ENCODE measurements at regions not wholly inside any gene's neighbourhood (a gene's known extent, or its start where the extent isn't known, plus 50 kb on each side); places are given as distances from the start of the nearest gene placed in this dataset.

DNA sequence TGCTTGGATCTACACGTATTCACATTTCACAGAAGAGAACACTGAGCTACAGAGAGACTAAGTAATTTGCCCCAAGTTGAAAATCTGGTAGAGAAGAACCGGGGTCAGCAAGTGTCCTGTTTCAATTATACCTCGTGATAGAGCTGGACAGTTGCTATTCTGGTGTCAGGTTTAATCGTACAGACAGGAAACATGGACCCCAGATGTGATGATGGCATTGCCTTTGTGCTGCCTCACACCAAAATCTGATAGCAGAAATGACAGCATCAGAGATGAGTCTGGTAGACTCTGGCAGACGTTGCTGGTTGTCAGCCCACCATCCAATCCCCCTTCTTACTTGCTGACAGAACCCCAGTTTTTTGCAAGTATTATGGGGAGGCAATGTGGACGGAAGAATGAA is 112.1 kb upstream of the FOXF1 start:
- WGBS (ENCODE audit: missing lambda C conversion rate) = 4% methylated on average over 6 of the region's 6 CpGs
- DNase-seq (ENCODE audit: low read depth in 1 of 2, low spot score in 1 of 2) (no peak), FAIRE-seq (no peak), ATAC-seq (no peak)
- POLR2A ChIA-PET = no interaction called here
- no peak for TF ChIP-seq JUNB (IDR thresholded peaks at IDR 0.05)
- no peak for TF ChIP-seq PHF8 (IDR thresholded peaks at IDR 0.05; ENCODE audit: borderline replicate concordance, low read depth)
- no peak for TF ChIP-seq RARB (CRISPR knock-in tag; IDR thresholded peaks at IDR 0.05)
- TF ChIP-seq, protein P1, sequence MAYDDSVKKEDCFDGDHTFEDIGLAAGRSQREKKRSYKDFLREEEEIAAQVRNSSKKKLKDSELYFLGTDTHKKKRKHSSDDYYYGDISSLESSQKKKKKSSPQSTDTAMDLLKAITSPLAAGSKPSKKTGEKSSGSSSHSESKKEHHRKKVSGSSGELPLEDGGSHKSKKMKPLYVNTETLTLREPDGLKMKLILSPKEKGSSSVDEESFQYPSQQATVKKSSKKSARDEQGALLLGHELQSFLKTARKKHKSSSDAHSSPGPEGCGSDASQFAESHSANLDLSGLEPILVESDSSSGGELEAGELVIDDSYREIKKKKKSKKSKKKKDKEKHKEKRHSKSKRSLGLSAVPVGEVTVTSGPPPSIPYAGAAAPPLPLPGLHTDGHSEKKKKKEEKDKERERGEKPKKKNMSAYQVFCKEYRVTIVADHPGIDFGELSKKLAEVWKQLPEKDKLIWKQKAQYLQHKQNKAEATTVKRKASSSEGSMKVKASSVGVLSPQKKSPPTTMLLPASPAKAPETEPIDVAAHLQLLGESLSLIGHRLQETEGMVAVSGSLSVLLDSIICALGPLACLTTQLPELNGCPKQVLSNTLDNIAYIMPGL (CRISPR knock-in tag; IDR thresholded peaks at IDR 0.05; ENCODE audit: borderline replicate concordance) = no peak
- TF ChIP-seq, protein P2, sequence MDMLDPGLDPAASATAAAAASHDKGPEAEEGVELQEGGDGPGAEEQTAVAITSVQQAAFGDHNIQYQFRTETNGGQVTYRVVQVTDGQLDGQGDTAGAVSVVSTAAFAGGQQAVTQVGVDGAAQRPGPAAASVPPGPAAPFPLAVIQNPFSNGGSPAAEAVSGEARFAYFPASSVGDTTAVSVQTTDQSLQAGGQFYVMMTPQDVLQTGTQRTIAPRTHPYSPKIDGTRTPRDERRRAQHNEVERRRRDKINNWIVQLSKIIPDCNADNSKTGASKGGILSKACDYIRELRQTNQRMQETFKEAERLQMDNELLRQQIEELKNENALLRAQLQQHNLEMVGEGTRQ (IDR thresholded peaks at IDR 0.05) = no peak
- no peak for TF ChIP-seq JUN (IDR thresholded peaks at IDR 0.05)
- TF ChIP-seq POLR2AphosphoS2 (conservative IDR thresholded peaks at IDR 0.05; ENCODE audit: low read length) = no peak
- no peak for TF ChIP-seq ZFP36 (IDR thresholded peaks at IDR 0.05; ENCODE audit: borderline replicate concordance, partially characterized antibody)
- TF ChIP-seq POLR2A (IDR thresholded peaks at IDR 0.05; ENCODE audit: low read length) = no peak
- TF ChIP-seq RNF2 (IDR thresholded peaks at IDR 0.05; ENCODE audit: borderline replicate concordance, low read depth) = no peak
- TF ChIP-seq, protein P3, sequence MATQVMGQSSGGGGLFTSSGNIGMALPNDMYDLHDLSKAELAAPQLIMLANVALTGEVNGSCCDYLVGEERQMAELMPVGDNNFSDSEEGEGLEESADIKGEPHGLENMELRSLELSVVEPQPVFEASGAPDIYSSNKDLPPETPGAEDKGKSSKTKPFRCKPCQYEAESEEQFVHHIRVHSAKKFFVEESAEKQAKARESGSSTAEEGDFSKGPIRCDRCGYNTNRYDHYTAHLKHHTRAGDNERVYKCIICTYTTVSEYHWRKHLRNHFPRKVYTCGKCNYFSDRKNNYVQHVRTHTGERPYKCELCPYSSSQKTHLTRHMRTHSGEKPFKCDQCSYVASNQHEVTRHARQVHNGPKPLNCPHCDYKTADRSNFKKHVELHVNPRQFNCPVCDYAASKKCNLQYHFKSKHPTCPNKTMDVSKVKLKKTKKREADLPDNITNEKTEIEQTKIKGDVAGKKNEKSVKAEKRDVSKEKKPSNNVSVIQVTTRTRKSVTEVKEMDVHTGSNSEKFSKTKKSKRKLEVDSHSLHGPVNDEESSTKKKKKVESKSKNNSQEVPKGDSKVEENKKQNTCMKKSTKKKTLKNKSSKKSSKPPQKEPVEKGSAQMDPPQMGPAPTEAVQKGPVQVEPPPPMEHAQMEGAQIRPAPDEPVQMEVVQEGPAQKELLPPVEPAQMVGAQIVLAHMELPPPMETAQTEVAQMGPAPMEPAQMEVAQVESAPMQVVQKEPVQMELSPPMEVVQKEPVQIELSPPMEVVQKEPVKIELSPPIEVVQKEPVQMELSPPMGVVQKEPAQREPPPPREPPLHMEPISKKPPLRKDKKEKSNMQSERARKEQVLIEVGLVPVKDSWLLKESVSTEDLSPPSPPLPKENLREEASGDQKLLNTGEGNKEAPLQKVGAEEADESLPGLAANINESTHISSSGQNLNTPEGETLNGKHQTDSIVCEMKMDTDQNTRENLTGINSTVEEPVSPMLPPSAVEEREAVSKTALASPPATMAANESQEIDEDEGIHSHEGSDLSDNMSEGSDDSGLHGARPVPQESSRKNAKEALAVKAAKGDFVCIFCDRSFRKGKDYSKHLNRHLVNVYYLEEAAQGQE (IDR thresholded peaks at IDR 0.05) = no peak
- TF ChIP-seq, protein P4, sequence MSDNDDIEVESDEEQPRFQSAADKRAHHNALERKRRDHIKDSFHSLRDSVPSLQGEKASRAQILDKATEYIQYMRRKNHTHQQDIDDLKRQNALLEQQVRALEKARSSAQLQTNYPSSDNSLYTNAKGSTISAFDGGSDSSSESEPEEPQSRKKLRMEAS (IDR thresholded peaks at IDR 0.05) = no peak
- no peak for TF ChIP-seq BHLHE40 (IDR thresholded peaks at IDR 0.05; ENCODE audit: low read depth, low read length)
- no peak for TF ChIP-seq HOXB5 (CRISPR knock-in tag; IDR thresholded peaks at IDR 0.05)
- TF ChIP-seq FOSL2 (IDR thresholded peaks at IDR 0.05) = no peak
- no peak for TF ChIP-seq FOSL2 (CRISPR knock-in tag; IDR thresholded peaks at IDR 0.05)
- no peak for TF ChIP-seq CEBPB (IDR thresholded peaks at IDR 0.05)
- TF ChIP-seq CHD4 (IDR thresholded peaks at IDR 0.05; ENCODE audit: borderline replicate concordance) = no peak
- no peak for TF ChIP-seq HEYL (CRISPR knock-in tag; IDR thresholded peaks at IDR 0.05)
- no peak for TF ChIP-seq SMC3 (IDR thresholded peaks at IDR 0.05)
- Histone ChIP-seq H3K4me1 (no peaks in the 10 kb centered on the region), H3K9me3 (no peaks in the 10 kb centered on the region), H3K27ac (no peak overlapping the region), H3K4me2 (no peak overlapping the region), H3K4me3 (no peak overlapping the region)
- CTCF ChIA-PET = interaction anchor here (0.6 kb wide), 1 partner anchor 250 kb away, joined by 4 read pairs; no protein-coding TSS in a partner anchor

DNA sequence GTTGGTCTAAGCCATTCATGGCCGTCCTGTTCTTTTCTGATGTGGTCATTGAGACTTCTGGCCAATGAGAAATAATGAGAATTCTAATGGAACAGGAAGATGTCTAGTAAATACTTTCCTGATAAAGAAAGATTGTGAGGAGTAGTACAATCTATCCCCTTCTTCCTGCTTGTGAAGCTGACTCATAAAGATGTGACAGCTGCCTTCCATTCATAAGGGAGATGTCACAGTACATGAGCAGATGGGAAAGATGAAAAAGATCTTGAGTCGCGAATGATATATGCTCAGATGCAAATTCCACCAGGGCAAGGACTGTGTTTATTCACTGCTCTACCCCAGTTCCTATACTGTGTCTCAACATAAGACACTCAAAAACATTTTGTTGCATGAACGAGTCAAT is 111.7 kb upstream of the FOXF1 start:
- no peak for ATAC-seq
- Histone ChIP-seq H3K4me2 (no peak overlapping the region), H3K9me3 (no peaks in the 10 kb centered on the region), H3K4me3 (no peak overlapping the region), H3K4me1 (no peaks in the 10 kb centered on the region), H3K27ac (no peak overlapping the region)
- DNase-seq (ENCODE audit: low read depth in 1 of 2, low spot score in 1 of 2) = no peak
- ChIA-PET POLR2A (no interaction called here), CTCF (no interaction called here)
- no peak for FAIRE-seq
- TF ChIP-seq, protein P4 (IDR thresholded peaks at IDR 0.05) = no peak
- TF ChIP-seq NPAS2 (CRISPR knock-in tag; IDR thresholded peaks at IDR 0.05; ENCODE audit: borderline replicate concordance) = no peak
- TF ChIP-seq SMC3 (IDR thresholded peaks at IDR 0.05) = no peak
- TF ChIP-seq SREBF2 (IDR thresholded peaks at IDR 0.05) = no peak
- no peak for TF ChIP-seq HEYL (CRISPR knock-in tag; IDR thresholded peaks at IDR 0.05)
- TF ChIP-seq NR3C1 (IDR thresholded peaks at IDR 0.05) = no peak
- no peak for TF ChIP-seq EP300 (IDR thresholded peaks at IDR 0.05)
- TF ChIP-seq, protein P5, sequence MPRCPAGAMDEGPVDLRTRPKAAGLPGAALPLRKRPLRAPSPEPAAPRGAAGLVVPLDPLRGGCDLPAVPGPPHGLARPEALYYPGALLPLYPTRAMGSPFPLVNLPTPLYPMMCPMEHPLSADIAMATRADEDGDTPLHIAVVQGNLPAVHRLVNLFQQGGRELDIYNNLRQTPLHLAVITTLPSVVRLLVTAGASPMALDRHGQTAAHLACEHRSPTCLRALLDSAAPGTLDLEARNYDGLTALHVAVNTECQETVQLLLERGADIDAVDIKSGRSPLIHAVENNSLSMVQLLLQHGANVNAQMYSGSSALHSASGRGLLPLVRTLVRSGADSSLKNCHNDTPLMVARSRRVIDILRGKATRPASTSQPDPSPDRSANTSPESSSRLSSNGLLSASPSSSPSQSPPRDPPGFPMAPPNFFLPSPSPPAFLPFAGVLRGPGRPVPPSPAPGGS (IDR thresholded peaks at IDR 0.05) = no peak
- no peak for TF ChIP-seq GATA3 (IDR thresholded peaks at IDR 0.05; ENCODE audit: borderline replicate concordance)
- TF ChIP-seq RARB (CRISPR knock-in tag; IDR thresholded peaks at IDR 0.05) = no peak
- TF ChIP-seq ZC3H11A (IDR thresholded peaks at IDR 0.05) = no peak
- no peak for TF ChIP-seq FOSB (CRISPR knock-in tag; IDR thresholded peaks at IDR 0.05)
- no peak for TF ChIP-seq TFCP2L1 (CRISPR knock-in tag; IDR thresholded peaks at IDR 0.05)
- TF ChIP-seq HOXA7 (CRISPR knock-in tag; IDR thresholded peaks at IDR 0.05) = no peak
- TF ChIP-seq, protein P6, sequence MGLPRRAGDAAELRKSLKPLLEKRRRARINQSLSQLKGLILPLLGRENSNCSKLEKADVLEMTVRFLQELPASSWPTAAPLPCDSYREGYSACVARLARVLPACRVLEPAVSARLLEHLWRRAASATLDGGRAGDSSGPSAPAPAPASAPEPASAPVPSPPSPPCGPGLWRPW (IDR thresholded peaks at IDR 0.05) = no peak
- TF ChIP-seq, protein P7, sequence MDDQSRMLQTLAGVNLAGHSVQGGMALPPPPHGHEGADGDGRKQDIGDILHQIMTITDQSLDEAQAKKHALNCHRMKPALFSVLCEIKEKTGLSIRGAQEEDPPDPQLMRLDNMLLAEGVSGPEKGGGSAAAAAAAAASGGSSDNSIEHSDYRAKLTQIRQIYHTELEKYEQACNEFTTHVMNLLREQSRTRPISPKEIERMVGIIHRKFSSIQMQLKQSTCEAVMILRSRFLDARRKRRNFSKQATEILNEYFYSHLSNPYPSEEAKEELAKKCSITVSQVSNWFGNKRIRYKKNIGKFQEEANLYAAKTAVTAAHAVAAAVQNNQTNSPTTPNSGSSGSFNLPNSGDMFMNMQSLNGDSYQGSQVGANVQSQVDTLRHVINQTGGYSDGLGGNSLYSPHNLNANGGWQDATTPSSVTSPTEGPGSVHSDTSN (IDR thresholded peaks at IDR 0.05) = no peak
- 45% methylated on average over 4 of the region's 4 CpGs for WGBS (ENCODE audit: missing lambda C conversion rate)

All from A549 (cell line).